ENCODE measurements at regions not wholly inside any gene's neighbourhood (a gene's known extent, or its start where the extent isn't known, plus 50 kb on each side); places are given as distances from the start of the nearest gene placed in this dataset.

GRCh38 chr3:105972069-105972468 is 103.3 kb upstream of the CBLB start:
- no peak for TF ChIP-seq CTCF (conservative IDR thresholded peaks at IDR 0.05; ENCODE audit: low read length)
- TF ChIP-seq EZH2phosphoT487 (IDR thresholded peaks at IDR 0.05; ENCODE audit: borderline replicate concordance) = no peak
